GM23338 (cell line): ENCODE measurements at regions not wholly inside any gene's neighbourhood (a gene's known extent, or its start where the extent isn't known, plus 50 kb on each side); places are given as distances from the start of the nearest gene placed in this dataset.

Source experiments
- ATAC-seq: fragments of 200-7000 bp; cut with Tn5 transposase; 3 replicates; pipeline ENCODE4 v1.9.1; 2020
- DNase-seq: peaks from one replicate; pipeline ENCODE4 v3.0.0-alpha.2; 2015; ENCODE audit warnings: low spot score
- H2AFZ ChIP-seq: fragments of 200-600 bp; sonication (generic); 2 replicates; pipeline ENCODE4 v1.8.0; 2016; ENCODE audit warnings: antibody characterized with exemption, mild to moderate bottlenecking, moderate library complexity
- H3F3A ChIP-seq: fragments of 200-600 bp; sonication (generic); replicated peaks from 2 replicates; pipeline ENCODE4 v1.8.0; 2017; ENCODE audit warnings: antibody characterized with exemption, mixed run types, low read depth
- H3K27ac ChIP-seq: fragments of 200-600 bp; sonication (generic); 2 replicates; pipeline ENCODE4 v1.6.1; 2016; ENCODE audit warnings: low read depth
- H3K27me3 ChIP-seq: fragments of 200-600 bp; sonication (generic); 2 replicates; pipeline ENCODE4 v1.8.0; 2016; ENCODE audit warnings: mild to moderate bottlenecking, mixed run types, moderate library complexity; ENCODE audit not compliant: insufficient read depth
- H3K36me3 ChIP-seq: fragments of 200-600 bp; sonication (generic); 2 replicates; pipeline ENCODE4 v1.8.0; 2016; ENCODE audit warnings: mild to moderate bottlenecking; ENCODE audit not compliant: insufficient read depth
- H3K4me1 ChIP-seq: fragments of 200-600 bp; sonication (generic); 2 replicates; pipeline ENCODE4 v1.8.0; 2016; ENCODE audit warnings: mild to moderate bottlenecking, moderate library complexity; ENCODE audit not compliant: insufficient read depth
- H3K4me2 ChIP-seq: fragments of 200-600 bp; sonication (generic); 2 replicates; pipeline ENCODE4 v1.7.1; 2017; ENCODE audit warnings: mixed run types
- H3K4me3 ChIP-seq: fragments of 200-600 bp; sonication (generic); 2 replicates; pipeline ENCODE4 v1.6.1; 2016; ENCODE audit warnings: mixed run types
- H3K79me2 ChIP-seq: fragments of 200-600 bp; sonication (generic); replicated peaks from 2 replicates; pipeline ENCODE4 v1.8.0; 2017; ENCODE audit warnings: mild to moderate bottlenecking; ENCODE audit not compliant: insufficient read depth
- H3K9me2 ChIP-seq: fragments of 200-600 bp; sonication (generic); 2 replicates; pipeline ENCODE4 v1.8.0; 2017; ENCODE audit not compliant: insufficient read depth
- H4K20me1 ChIP-seq: fragments of 200-600 bp; sonication (generic); replicated peaks from 2 replicates; pipeline ENCODE4 v1.8.0; 2017; ENCODE audit warnings: mild to moderate bottlenecking; ENCODE audit not compliant: insufficient read depth
- H3K27ac Mint-ChIP-seq: 2 replicates; pipeline ENCODE4 v1.8.0; 2020; ENCODE audit warnings: inconsistent platforms, mild to moderate bottlenecking, moderate library complexity, mixed read lengths
- H3K27me3 Mint-ChIP-seq: 3 replicates; pipeline ENCODE4 v1.8.0; 2022; ENCODE audit warnings: low read depth, mild to moderate bottlenecking, moderate library complexity, mixed read lengths, inconsistent platforms; ENCODE audit not compliant: insufficient read depth, poor library complexity
- H3K36me3 Mint-ChIP-seq: 3 replicates; pipeline ENCODE4 v1.8.0; 2021; ENCODE audit warnings: low read depth, mild to moderate bottlenecking, inconsistent platforms, moderate library complexity, mixed read lengths
- H3K4me1 Mint-ChIP-seq: 3 replicates; pipeline ENCODE4 v1.8.0; 2020; ENCODE audit warnings: mild to moderate bottlenecking, inconsistent platforms, mixed read lengths
- H3K4me3 Mint-ChIP-seq: 3 replicates; pipeline ENCODE4 v1.8.0; 2021; ENCODE audit warnings: moderate library complexity, mild to moderate bottlenecking, inconsistent platforms, mixed read lengths
- H3K9me3 Mint-ChIP-seq: 3 replicates; pipeline ENCODE4 v1.8.0; 2020; ENCODE audit warnings: moderate library complexity, mild to moderate bottlenecking, inconsistent platforms, mixed read lengths
- CREB1 ChIP-seq: fragments of 250-450 bp; sonication (Bioruptor Pico); IDR thresholded peaks from 2 replicates; pipeline ENCODE4 v1.5.0; 2020; ENCODE audit warnings: low read depth, mild to moderate bottlenecking, moderate library complexity
- ETS1 ChIP-seq: IDR thresholded peaks from 2 replicates; pipeline ENCODE4 v1.6.1; 2016; ENCODE audit warnings: antibody characterized with exemption
- EZH2 ChIP-seq: fragments of 200-600 bp; sonication (generic); IDR thresholded peaks from one replicate; pipeline ENCODE4 v1.8.0; 2017; ENCODE audit warnings: antibody characterized with exemption, mild to moderate bottlenecking, low read depth; ENCODE audit not compliant: unreplicated experiment
- EZH2phosphoT487 ChIP-seq: fragments of 200-600 bp; sonication (generic); IDR thresholded peaks from one replicate; pipeline ENCODE4 v1.8.1; 2018; ENCODE audit warnings: antibody characterized with exemption; ENCODE audit not compliant: unreplicated experiment
- JUNB ChIP-seq: IDR thresholded peaks from one replicate; pipeline ENCODE4 v1.6.1; 2016; ENCODE audit warnings: antibody characterized with exemption; ENCODE audit not compliant: unreplicated experiment
- NANOG ChIP-seq: IDR thresholded peaks from 2 replicates; pipeline ENCODE4 v1.6.1; 2016; ENCODE audit warnings: antibody characterized with exemption, borderline replicate concordance
- POLR2AphosphoS5 ChIP-seq: IDR thresholded peaks from 2 replicates; pipeline ENCODE4 v1.6.1; 2016; ENCODE audit warnings: antibody characterized with exemption, low read depth
- REST ChIP-seq: IDR thresholded peaks from one replicate; pipeline ENCODE4 v1.6.1; 2018; ENCODE audit warnings: antibody characterized with exemption; ENCODE audit not compliant: unreplicated experiment
- STAT1 ChIP-seq: IDR thresholded peaks from one replicate; pipeline ENCODE4 v1.6.1; 2016; ENCODE audit warnings: antibody characterized with exemption; ENCODE audit not compliant: unreplicated experiment
- ZNF114 ChIP-seq: fragments of 250-450 bp; sonication (Bioruptor Pico); IDR thresholded peaks from 2 replicates; pipeline ENCODE4 v1.5.0; 2020; ENCODE audit warnings: mild to moderate bottlenecking, moderate library complexity
- ZNF331 ChIP-seq: fragments of 250-450 bp; sonication (Bioruptor Pico); IDR thresholded peaks from 2 replicates; pipeline ENCODE4 v1.5.0; 2020; ENCODE audit warnings: low read depth, mild to moderate bottlenecking, moderate library complexity
- TF ChIP-seq, protein P1 (sequence below), 2 experiments: fragments of 200-600 bp in 1 of 2; sonication (generic) in 1 of 2; conservative IDR thresholded peaks; 2 replicates each; pipeline versions ENCODE4 v1.5.1 to v1.6.1; 2016 to 2017; ENCODE audit warnings: antibody characterized with exemption in 2 of 2, low read depth in 2 of 2, mild to moderate bottlenecking in 2 of 2, moderate library complexity in 1 of 2

DNA sequence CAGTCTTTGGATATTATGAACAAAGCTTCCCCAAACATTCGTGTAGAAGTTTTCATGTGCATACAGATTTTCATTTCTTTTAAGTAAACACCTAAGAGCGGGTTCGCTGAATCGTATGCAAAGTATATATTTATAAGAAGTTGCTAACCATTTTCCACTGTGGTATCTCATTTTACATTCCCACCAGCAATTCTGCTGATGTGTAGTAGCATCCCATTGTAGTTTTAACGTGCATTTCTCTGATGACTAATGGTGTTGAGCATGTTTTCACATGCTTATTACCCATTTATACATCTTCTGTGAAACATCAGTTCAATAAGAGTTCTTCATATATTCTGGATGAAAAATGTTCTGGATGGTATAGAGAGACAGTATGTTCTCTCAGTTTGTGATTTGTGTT lies 97.4 kb downstream of the IYD start (continued):
- TF ChIP-seq REST, result no peak

DNA sequence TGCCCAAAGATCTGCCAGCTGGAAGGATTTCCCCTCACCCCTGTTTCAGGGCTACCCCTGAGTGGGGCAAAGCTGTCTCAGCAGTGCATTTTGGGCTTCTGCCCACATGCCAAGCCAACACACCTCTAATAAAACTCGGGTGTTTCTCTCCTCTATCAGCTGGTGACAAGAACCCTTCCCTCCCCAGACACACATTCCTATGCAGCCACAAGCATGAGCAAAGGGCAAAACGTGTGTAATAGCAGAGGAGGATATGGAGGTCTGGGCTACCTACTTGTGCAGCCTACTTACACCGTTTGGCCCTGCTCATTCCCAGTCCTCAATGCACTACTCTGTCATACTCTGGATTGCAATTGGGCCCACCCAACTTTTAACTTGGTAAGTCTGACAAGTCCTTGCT lies 101.3 kb downstream of the IYD start:
- no peaks in the 10 kb centered on the region for H3K36me3 Mint-ChIP-seq
- Histone ChIP-seq H3K4me2 (no peak overlapping the region), H3K27ac (no peak overlapping the region), H3K4me1 (no peaks in the 10 kb centered on the region), H3K4me3 (no peak overlapping the region), H4K20me1 (no peaks in the 10 kb centered on the region), H3F3A (no peaks in the 10 kb centered on the region), H3K27me3 (no peaks in the 10 kb centered on the region), H2AFZ (no peak overlapping the region), H3K79me2 (no peaks in the 10 kb centered on the region), H3K9me2 (peaks cover 4% of the 10 kb centered on the region; the same call in 1 of the 2 replicates), H3K36me3 (no peaks in the 10 kb centered on the region)
- no peaks in the 10 kb centered on the region for H3K27me3 Mint-ChIP-seq
- no peaks in the 10 kb centered on the region for H3K9me3 Mint-ChIP-seq
- no peak overlapping the region for H3K4me3 Mint-ChIP-seq
- H3K27ac Mint-ChIP-seq, result no peak overlapping the region
- ATAC-seq (no peak), DNase-seq (no peak)
- TF ChIP-seq STAT1, result no peak
- TF ChIP-seq ETS1, result no peak
- no peak for TF ChIP-seq ZNF114 (CRISPR knock-in tag)
- no peak for TF ChIP-seq POLR2AphosphoS5
- no peaks in the 10 kb centered on the region for H3K4me1 Mint-ChIP-seq

DNA sequence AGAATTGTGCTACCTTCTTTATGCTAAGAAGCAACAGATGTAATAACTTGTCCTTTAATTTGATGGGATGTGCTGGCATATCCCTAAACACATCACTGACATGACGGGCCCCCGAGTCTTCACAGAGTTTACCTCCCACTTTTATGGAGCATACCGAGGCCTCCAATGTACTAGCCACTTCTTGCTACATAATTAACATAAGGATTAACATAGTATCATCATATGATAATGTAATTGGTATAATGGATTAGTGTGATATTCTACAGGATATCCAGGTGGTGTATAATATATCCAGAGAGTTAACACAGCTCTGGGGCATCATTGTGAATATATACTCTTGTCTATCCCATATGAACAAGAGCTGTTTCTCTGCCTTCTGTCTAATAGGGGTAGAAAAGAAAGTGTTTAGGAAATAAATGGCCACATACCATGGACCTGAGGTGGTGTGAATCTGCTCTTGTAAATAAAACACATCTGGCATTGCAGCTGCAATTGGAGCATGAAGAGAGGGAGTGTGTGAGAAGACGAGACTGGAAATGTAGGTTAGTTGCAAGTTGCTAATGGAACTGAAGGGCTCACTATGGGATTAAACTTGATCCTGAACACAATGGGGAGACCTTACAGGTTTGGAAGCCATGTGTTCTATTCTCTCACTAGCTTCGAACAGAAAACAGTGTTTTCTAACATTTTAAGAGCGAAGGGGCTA lies 102.3 kb downstream of the IYD start:
- no peaks in the 10 kb centered on the region for H3K9me3 Mint-ChIP-seq
- Histone ChIP-seq H3K36me3 (no peaks in the 10 kb centered on the region), H3K79me2 (no peaks in the 10 kb centered on the region), H2AFZ (no peak overlapping the region), H3F3A (no peaks in the 10 kb centered on the region), H3K4me3 (no peak overlapping the region), H3K9me2 (peaks cover 4% of the 10 kb centered on the region; the same call in 1 of the 2 replicates), H4K20me1 (no peaks in the 10 kb centered on the region), H3K27ac (no peak overlapping the region), H3K27me3 (no peaks in the 10 kb centered on the region), H3K4me1 (no peaks in the 10 kb centered on the region), H3K4me2 (no peak overlapping the region)
- no peaks in the 10 kb centered on the region for H3K4me1 Mint-ChIP-seq
- H3K4me3 Mint-ChIP-seq, result no peak overlapping the region
- no peaks in the 10 kb centered on the region for H3K27me3 Mint-ChIP-seq
- ATAC-seq (no peak), DNase-seq (no peak)
- no peak overlapping the region for H3K27ac Mint-ChIP-seq
- H3K36me3 Mint-ChIP-seq, result no peaks in the 10 kb centered on the region
- TF ChIP-seq ZNF331 (CRISPR knock-in tag) (no peak), EZH2phosphoT487 (no peak), NANOG (no peak), ZNF114 (CRISPR knock-in tag) (no peak), CREB1 (no peak), EZH2 (no peak), JUNB (no peak), REST (no peak), STAT1 (no peak)
- TF ChIP-seq, protein P1, sequence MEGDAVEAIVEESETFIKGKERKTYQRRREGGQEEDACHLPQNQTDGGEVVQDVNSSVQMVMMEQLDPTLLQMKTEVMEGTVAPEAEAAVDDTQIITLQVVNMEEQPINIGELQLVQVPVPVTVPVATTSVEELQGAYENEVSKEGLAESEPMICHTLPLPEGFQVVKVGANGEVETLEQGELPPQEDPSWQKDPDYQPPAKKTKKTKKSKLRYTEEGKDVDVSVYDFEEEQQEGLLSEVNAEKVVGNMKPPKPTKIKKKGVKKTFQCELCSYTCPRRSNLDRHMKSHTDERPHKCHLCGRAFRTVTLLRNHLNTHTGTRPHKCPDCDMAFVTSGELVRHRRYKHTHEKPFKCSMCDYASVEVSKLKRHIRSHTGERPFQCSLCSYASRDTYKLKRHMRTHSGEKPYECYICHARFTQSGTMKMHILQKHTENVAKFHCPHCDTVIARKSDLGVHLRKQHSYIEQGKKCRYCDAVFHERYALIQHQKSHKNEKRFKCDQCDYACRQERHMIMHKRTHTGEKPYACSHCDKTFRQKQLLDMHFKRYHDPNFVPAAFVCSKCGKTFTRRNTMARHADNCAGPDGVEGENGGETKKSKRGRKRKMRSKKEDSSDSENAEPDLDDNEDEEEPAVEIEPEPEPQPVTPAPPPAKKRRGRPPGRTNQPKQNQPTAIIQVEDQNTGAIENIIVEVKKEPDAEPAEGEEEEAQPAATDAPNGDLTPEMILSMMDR (conservative IDR thresholded peaks at IDR 0.05; ENCODE audit: low read depth in 2 of 2), result no peak
